ENCODE measurements at regions not wholly inside any gene's neighbourhood (a gene's known extent, or its start where the extent isn't known, plus 50 kb on each side); places are given as distances from the start of the nearest gene placed in this dataset.

GRCh38 chr3:147760941-147761340 lies 351.8 kb downstream of the ZIC1 start:
- TF ChIP-seq, protein P1, sequence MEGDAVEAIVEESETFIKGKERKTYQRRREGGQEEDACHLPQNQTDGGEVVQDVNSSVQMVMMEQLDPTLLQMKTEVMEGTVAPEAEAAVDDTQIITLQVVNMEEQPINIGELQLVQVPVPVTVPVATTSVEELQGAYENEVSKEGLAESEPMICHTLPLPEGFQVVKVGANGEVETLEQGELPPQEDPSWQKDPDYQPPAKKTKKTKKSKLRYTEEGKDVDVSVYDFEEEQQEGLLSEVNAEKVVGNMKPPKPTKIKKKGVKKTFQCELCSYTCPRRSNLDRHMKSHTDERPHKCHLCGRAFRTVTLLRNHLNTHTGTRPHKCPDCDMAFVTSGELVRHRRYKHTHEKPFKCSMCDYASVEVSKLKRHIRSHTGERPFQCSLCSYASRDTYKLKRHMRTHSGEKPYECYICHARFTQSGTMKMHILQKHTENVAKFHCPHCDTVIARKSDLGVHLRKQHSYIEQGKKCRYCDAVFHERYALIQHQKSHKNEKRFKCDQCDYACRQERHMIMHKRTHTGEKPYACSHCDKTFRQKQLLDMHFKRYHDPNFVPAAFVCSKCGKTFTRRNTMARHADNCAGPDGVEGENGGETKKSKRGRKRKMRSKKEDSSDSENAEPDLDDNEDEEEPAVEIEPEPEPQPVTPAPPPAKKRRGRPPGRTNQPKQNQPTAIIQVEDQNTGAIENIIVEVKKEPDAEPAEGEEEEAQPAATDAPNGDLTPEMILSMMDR (IDR thresholded peaks at IDR 0.05; ENCODE audit: low read depth, low read length, poor library complexity, severe bottlenecking) = no peak
- TF ChIP-seq EZH2phosphoT487 (IDR thresholded peaks at IDR 0.05; ENCODE audit: borderline replicate concordance, low read length) = no peak
